ENCODE measurements at regions not wholly inside any gene's neighbourhood (a gene's known extent, or its start where the extent isn't known, plus 50 kb on each side); places are given as distances from the start of the nearest gene placed in this dataset.
A peak's percentile ranks its signal among the peaks of the same experiment; 100 is the strongest.
"Not testable (repeated sequence)": the region's sequence is repeated elsewhere in the genome, so short reads cannot be mapped to it uniquely, and the experiment has no call there.

GRCh38 chr15:46089467-46089935 lies 454.7 kb downstream of the SQOR start:
- TF ChIP-seq CTCF (IDR thresholded peaks at IDR 0.05; ENCODE audit: unreplicated experiment) = no peak
- H3K4me3 Mint-ChIP-seq (ENCODE audit: unreplicated experiment) = no peak overlapping the region
- no peaks in the 10 kb centered on the region for H3K27me3 Mint-ChIP-seq (ENCODE audit: unreplicated experiment)
- no peaks in the 10 kb centered on the region for H3K9me3 Mint-ChIP-seq (ENCODE audit: unreplicated experiment)
- H3K4me1 Mint-ChIP-seq (ENCODE audit: unreplicated experiment) = no peaks in the 10 kb centered on the region
- H3K36me3 Mint-ChIP-seq (ENCODE audit: low read depth, unreplicated experiment) = no peaks in the 10 kb centered on the region
- H3K27ac Mint-ChIP-seq (ENCODE audit: unreplicated experiment) = peak overlapping the region; percentile 43
- DNase-seq (ENCODE audit: low spot score) = no peak

GRCh38 chr15:46091860-46092450 lies 457.1 kb downstream of the SQOR start:
- DNase-seq (ENCODE audit: low spot score) = no peak

GRCh38 chr15:46098006-46098405 lies 463.2 kb downstream of the SQOR start:
- not testable (repeated sequence) for DNase-seq (ENCODE audit: low spot score); H3K27ac Mint-ChIP-seq (ENCODE audit: unreplicated experiment); H3K4me3 Mint-ChIP-seq (ENCODE audit: unreplicated experiment); H3K9me3 Mint-ChIP-seq (ENCODE audit: unreplicated experiment); H3K27me3 Mint-ChIP-seq (ENCODE audit: unreplicated experiment); H3K4me1 Mint-ChIP-seq (ENCODE audit: unreplicated experiment); H3K36me3 Mint-ChIP-seq (ENCODE audit: low read depth, unreplicated experiment)

More at GRCh38 chr15:46091860-46092450, 457.1 kb downstream of the SQOR start:
- Mint-ChIP-seq H3K27me3 (ENCODE audit: unreplicated experiment) (no peaks in the 10 kb centered on the region), H3K4me1 (ENCODE audit: unreplicated experiment) (no peaks in the 10 kb centered on the region), H3K9me3 (ENCODE audit: unreplicated experiment) (no peaks in the 10 kb centered on the region), H3K36me3 (ENCODE audit: low read depth, unreplicated experiment) (no peaks in the 10 kb centered on the region), H3K27ac (ENCODE audit: unreplicated experiment) (no peak overlapping the region), H3K4me3 (ENCODE audit: unreplicated experiment) (no peak overlapping the region)
- TF ChIP-seq CTCF (IDR thresholded peaks at IDR 0.05; ENCODE audit: unreplicated experiment) = peak; percentile 59

- Mint-ChIP-seq H3K36me3 (ENCODE audit: low read depth, unreplicated experiment) (no peaks in the 10 kb centered on the region), H3K4me3 (ENCODE audit: unreplicated experiment) (no peak overlapping the region), H3K9me3 (ENCODE audit: unreplicated experiment) (peaks cover 4% of the 10 kb centered on the region), H3K27me3 (ENCODE audit: unreplicated experiment) (peaks cover 1% of the 10 kb centered on the region), H3K4me1 (ENCODE audit: unreplicated experiment) (no peaks in the 10 kb centered on the region), H3K27ac (ENCODE audit: unreplicated experiment) (no peak overlapping the region)
- no peak for DNase-seq (ENCODE audit: low spot score)
- no peak for TF ChIP-seq CTCF (IDR thresholded peaks at IDR 0.05; ENCODE audit: unreplicated experiment)
Measured at GRCh38 chr15:46110755-46111154, 475.9 kb downstream of the SQOR start.

GRCh38 chr15:46111730-46112129 lies 476.9 kb downstream of the SQOR start:
- DNase-seq (ENCODE audit: low spot score) = no peak
- Mint-ChIP-seq H3K4me1 (ENCODE audit: unreplicated experiment) (no peaks in the 10 kb centered on the region), H3K4me3 (ENCODE audit: unreplicated experiment) (no peak overlapping the region), H3K9me3 (ENCODE audit: unreplicated experiment) (peaks cover 4% of the 10 kb centered on the region), H3K27me3 (ENCODE audit: unreplicated experiment) (peaks cover 2% of the 10 kb centered on the region), H3K36me3 (ENCODE audit: low read depth, unreplicated experiment) (no peaks in the 10 kb centered on the region), H3K27ac (ENCODE audit: unreplicated experiment) (no peak overlapping the region)
- no peak for TF ChIP-seq CTCF (IDR thresholded peaks at IDR 0.05; ENCODE audit: unreplicated experiment)

All from endothelial cell (in vitro differentiated cells).